Type B pancreatic cell (in vitro differentiated cells): ENCODE measurements at regions not wholly inside any gene's neighbourhood (a gene's known extent, or its start where the extent isn't known, plus 50 kb on each side); places are given as distances from the start of the nearest gene placed in this dataset.

ENCODE experiments used
- DNase-seq: peaks from one replicate; pipeline ENCODE4 v3.0.0; 2021; ENCODE audit warnings: mixed read lengths; ENCODE audit not compliant: unreplicated experiment; ENCODE audit errors: extremely low spot score
- H3K27ac Mint-ChIP-seq: 2 replicates; pipeline ENCODE4 v1.8.0; 2021; ENCODE audit warnings: mild to moderate bottlenecking, mixed read lengths
- H3K27me3 Mint-ChIP-seq: 2 replicates; pipeline ENCODE4 v1.8.0; 2021; ENCODE audit warnings: mixed read lengths
- H3K36me3 Mint-ChIP-seq: 2 replicates; pipeline ENCODE4 v1.8.0; 2021; ENCODE audit warnings: mixed read lengths
- H3K4me1 Mint-ChIP-seq: one replicate; pipeline ENCODE4 v1.8.0; 2021; ENCODE audit warnings: mixed read lengths; ENCODE audit not compliant: unreplicated experiment
- H3K4me3 Mint-ChIP-seq: 2 replicates; pipeline ENCODE4 v1.8.0; 2021; ENCODE audit warnings: mild to moderate bottlenecking, mixed read lengths
- H3K9me3 Mint-ChIP-seq: 2 replicates; pipeline ENCODE4 v1.8.0; 2021; ENCODE audit warnings: mixed read lengths
- TF ChIP-seq, protein P1 (sequence below): fragments of 200-600 bp; sonication (generic); conservative IDR thresholded peaks from 2 replicates; pipeline ENCODE4 v1.5.0; 2021; ENCODE audit warnings: antibody characterized with exemption, mild to moderate bottlenecking

DNA sequence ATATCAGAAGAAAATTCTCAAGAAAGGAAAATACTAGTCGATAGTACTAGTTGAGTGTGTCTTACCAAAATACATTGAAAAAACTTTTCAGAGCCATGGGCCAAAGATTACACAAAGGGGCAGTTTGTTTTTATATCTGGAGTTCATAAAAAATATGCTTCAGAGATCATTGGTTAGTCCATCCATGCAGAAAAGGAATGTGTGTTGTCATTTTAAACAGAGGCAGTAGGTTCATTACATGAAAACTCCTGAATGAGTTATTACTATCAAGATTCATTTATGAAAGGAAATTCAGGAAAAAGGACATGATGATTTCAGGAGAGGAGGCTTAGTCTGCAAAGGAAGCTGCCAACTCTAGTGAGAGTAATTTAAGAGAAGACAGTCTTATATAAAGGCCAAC, 354.8 kb downstream of the AEBP2 start:
- H3K9me3 Mint-ChIP-seq: no peaks in the 10 kb centered on the region
- H3K27ac Mint-ChIP-seq: no peak overlapping the region
- no peak overlapping the region for H3K4me3 Mint-ChIP-seq
- DNase-seq: no peak
- no peaks in the 10 kb centered on the region for H3K27me3 Mint-ChIP-seq
- no peaks in the 10 kb centered on the region for H3K4me1 Mint-ChIP-seq
- no peaks in the 10 kb centered on the region for H3K36me3 Mint-ChIP-seq
- TF ChIP-seq, protein P1, sequence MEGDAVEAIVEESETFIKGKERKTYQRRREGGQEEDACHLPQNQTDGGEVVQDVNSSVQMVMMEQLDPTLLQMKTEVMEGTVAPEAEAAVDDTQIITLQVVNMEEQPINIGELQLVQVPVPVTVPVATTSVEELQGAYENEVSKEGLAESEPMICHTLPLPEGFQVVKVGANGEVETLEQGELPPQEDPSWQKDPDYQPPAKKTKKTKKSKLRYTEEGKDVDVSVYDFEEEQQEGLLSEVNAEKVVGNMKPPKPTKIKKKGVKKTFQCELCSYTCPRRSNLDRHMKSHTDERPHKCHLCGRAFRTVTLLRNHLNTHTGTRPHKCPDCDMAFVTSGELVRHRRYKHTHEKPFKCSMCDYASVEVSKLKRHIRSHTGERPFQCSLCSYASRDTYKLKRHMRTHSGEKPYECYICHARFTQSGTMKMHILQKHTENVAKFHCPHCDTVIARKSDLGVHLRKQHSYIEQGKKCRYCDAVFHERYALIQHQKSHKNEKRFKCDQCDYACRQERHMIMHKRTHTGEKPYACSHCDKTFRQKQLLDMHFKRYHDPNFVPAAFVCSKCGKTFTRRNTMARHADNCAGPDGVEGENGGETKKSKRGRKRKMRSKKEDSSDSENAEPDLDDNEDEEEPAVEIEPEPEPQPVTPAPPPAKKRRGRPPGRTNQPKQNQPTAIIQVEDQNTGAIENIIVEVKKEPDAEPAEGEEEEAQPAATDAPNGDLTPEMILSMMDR: no peak

GRCh38 chr12:19799216-19799615, 359.9 kb downstream of the AEBP2 start:
- H3K4me3 Mint-ChIP-seq: no peak overlapping the region
- DNase-seq: no peak
- no peak overlapping the region for H3K27ac Mint-ChIP-seq
- H3K27me3 Mint-ChIP-seq: peaks cover 3% of the 10 kb centered on the region
- TF ChIP-seq, protein P1: no peak
- no peaks in the 10 kb centered on the region for H3K4me1 Mint-ChIP-seq
- H3K9me3 Mint-ChIP-seq: no peaks in the 10 kb centered on the region
- H3K36me3 Mint-ChIP-seq: no peaks in the 10 kb centered on the region

GRCh38 chr12:19799895-19800602, 360.8 kb downstream of the AEBP2 start:
- Mint-ChIP-seq H3K4me3 (no peak overlapping the region), H3K36me3 (no peaks in the 10 kb centered on the region), H3K4me1 (no peaks in the 10 kb centered on the region), H3K9me3 (no peaks in the 10 kb centered on the region), H3K27me3 (peaks cover 3% of the 10 kb centered on the region), H3K27ac (no peak overlapping the region)
- TF ChIP-seq, protein P1: no peak
- no peak for DNase-seq

DNA sequence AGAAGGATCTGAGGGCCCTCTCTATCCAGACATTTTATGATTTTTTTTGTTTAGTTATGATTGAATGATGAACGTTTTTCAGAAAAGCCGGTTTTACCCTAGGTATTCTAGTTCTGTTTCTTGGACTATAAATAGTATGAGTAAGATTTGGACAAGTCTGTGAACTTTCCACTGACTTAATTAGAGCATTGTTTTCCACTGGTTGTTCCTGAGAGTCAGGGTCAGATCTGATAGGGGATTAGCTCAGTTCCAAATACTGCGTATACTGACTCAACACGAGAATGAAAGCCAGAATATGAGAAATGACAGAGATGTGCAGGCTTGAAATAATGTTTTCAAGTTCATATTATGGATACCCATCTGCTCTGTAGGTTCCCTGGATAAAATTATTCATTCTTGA, 361.6 kb downstream of the AEBP2 start:
- Mint-ChIP-seq H3K27me3 (peaks cover 3% of the 10 kb centered on the region), H3K4me1 (no peaks in the 10 kb centered on the region), H3K9me3 (no peaks in the 10 kb centered on the region), H3K4me3 (no peak overlapping the region), H3K27ac (no peak overlapping the region), H3K36me3 (no peaks in the 10 kb centered on the region)
- no peak for DNase-seq
- TF ChIP-seq, protein P1: no peak

DNA sequence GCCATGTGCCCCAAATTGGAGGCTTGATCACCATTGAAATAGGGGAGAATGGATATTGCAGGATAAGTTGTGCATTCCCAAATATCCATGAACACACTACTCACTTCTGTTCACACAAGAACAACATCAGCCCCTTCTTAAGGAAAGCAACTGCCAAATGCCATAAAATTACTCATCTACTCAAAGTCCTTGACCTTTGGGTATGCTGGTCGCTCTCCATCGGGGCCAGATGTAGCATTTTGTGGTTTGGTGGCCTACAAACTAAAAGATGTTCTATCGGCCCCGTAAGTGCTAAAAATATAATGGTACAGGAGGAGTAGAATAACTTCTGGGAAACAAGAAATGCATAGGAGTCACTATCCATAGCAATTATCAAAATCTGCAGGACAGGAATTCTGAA, 362.6 kb downstream of the AEBP2 start:
- Mint-ChIP-seq H3K4me3 (no peak overlapping the region), H3K27me3 (peaks cover 3% of the 10 kb centered on the region), H3K27ac (no peak overlapping the region), H3K36me3 (no peaks in the 10 kb centered on the region), H3K4me1 (no peaks in the 10 kb centered on the region), H3K9me3 (no peaks in the 10 kb centered on the region)
- TF ChIP-seq, protein P1: no peak
- no peak for DNase-seq
